CD14-positive monocyte (primary cell): ENCODE measurements at regions not wholly inside any gene's neighbourhood (a gene's known extent, or its start where the extent isn't known, plus 50 kb on each side); places are given as distances from the start of the nearest gene placed in this dataset.

ENCODE experiments used
- DNase-seq, 3 donors: peaks; one replicate each; pipeline ENCODE4 v3.0.0-alpha.2; 2011 to 2022
- H2AFZ ChIP-seq: 2 replicates; pipeline ENCODE4 v1.6.0; 2012; ENCODE audit warnings: mild to moderate bottlenecking, low read depth, low read length, inconsistent platforms; ENCODE audit not compliant: insufficient read depth, poor library complexity, severe bottlenecking
- H3K27ac ChIP-seq, 2 donors: 1 replicate in 1 of 2; 2 replicates in 1 of 2; pipeline ENCODE4 v1.5.1; 2012 to 2013; ENCODE audit warnings: low read length in 2 of 2, control low read depth in 1 of 2, inconsistent platforms in 1 of 2, low read depth in 1 of 2, mild to moderate bottlenecking in 1 of 2
- H3K27me3 ChIP-seq, 2 donors: one replicate each; pipeline versions ENCODE4 v1.6.0 to v1.6.1; 2011 to 2013; ENCODE audit warnings: low read length in 2 of 2; ENCODE audit not compliant: control insufficient read depth in 2 of 2, insufficient read depth in 2 of 2
- H3K36me3 ChIP-seq, 2 donors: replicated peaks in 1 of 2; 1 replicate in 1 of 2; 2 replicates in 1 of 2; pipeline versions ENCODE4 v1.5.1 to v1.6.1; 2012 to 2013; ENCODE audit warnings: low read length in 2 of 2, control low read depth in 1 of 2, inconsistent platforms in 1 of 2, mild to moderate bottlenecking in 1 of 2; ENCODE audit not compliant: insufficient read depth in 2 of 2, control insufficient read depth in 1 of 2
- H3K4me1 ChIP-seq, 2 donors: 1 replicate in 1 of 2; 2 replicates in 1 of 2; pipeline versions ENCODE4 v1.5.1 to v1.6.1; 2012 to 2013; ENCODE audit warnings: low read length in 2 of 2, control low read depth in 1 of 2, inconsistent platforms in 1 of 2, mild to moderate bottlenecking in 1 of 2, moderate library complexity in 1 of 2; ENCODE audit not compliant: insufficient read depth in 2 of 2, control insufficient read depth in 1 of 2
- H3K4me2 ChIP-seq: replicated peaks from 2 replicates; pipeline ENCODE3; 2012; ENCODE audit warnings: low read length, moderate library complexity, mild to moderate bottlenecking; ENCODE audit not compliant: poor library complexity, severe bottlenecking; ENCODE audit errors: extremely low read depth
- H3K4me3 ChIP-seq, 3 experiments: fragments of 200-600 bp in 1 of 3; sonication (generic) in 1 of 3; replicated peaks in 1 of 3; 1 replicate in 2 of 3; 2 replicates in 1 of 3; pipeline ENCODE4 v1.5.1; 2011 to 2013; ENCODE audit warnings: low read length in 3 of 3, mild to moderate bottlenecking in 3 of 3, control low read depth in 2 of 3, low read depth in 2 of 3, inconsistent platforms in 1 of 3, moderate library complexity in 1 of 3
- H3K79me2 ChIP-seq: 2 replicates; pipeline ENCODE4 v1.6.0; 2012; ENCODE audit warnings: mild to moderate bottlenecking, control low read depth, inconsistent platforms, low read length, moderate library complexity; ENCODE audit not compliant: insufficient read depth
- H3K9ac ChIP-seq: 2 replicates; pipeline ENCODE4 v1.6.0; 2017; ENCODE audit warnings: low read length, mild to moderate bottlenecking; ENCODE audit not compliant: insufficient read depth, poor library complexity, severe bottlenecking
- H3K9me3 ChIP-seq, 2 donors: replicated peaks in 1 of 2; 1 replicate in 1 of 2; 2 replicates in 1 of 2; pipeline versions ENCODE4 v1.5.1 to v1.6.1; 2012 to 2013; ENCODE audit warnings: low read length in 2 of 2, control low read depth in 1 of 2; ENCODE audit not compliant: control insufficient read depth in 1 of 2, insufficient read depth in 1 of 2
- H4K20me1 ChIP-seq: 2 replicates; pipeline ENCODE4 v1.6.0; 2012; ENCODE audit warnings: mild to moderate bottlenecking, low read length, control low read depth, moderate library complexity; ENCODE audit not compliant: insufficient read depth
- H3K27ac Mint-ChIP-seq, 7 donors: one replicate each; pipeline ENCODE4 v1.8.0; 2020; ENCODE audit warnings: mild to moderate bottlenecking in 7 of 7, mixed read lengths in 7 of 7, moderate library complexity in 6 of 7, inconsistent platforms in 2 of 7
- H3K27me3 Mint-ChIP-seq, 3 donors: one replicate each; pipeline ENCODE4 v1.8.0; 2021 to 2022; ENCODE audit warnings: low read depth in 3 of 3, mild to moderate bottlenecking in 3 of 3, mixed read lengths in 3 of 3, moderate library complexity in 3 of 3, inconsistent platforms in 1 of 3
- H3K36me3 Mint-ChIP-seq, 2 donors: one replicate each; pipeline ENCODE4 v1.8.0; 2020; ENCODE audit warnings: mixed read lengths in 2 of 2, inconsistent platforms in 1 of 2, mild to moderate bottlenecking in 1 of 2
- H3K4me1 Mint-ChIP-seq: one replicate; pipeline ENCODE4 v1.8.0; 2020; ENCODE audit warnings: mild to moderate bottlenecking, mixed read lengths
- H3K4me3 Mint-ChIP-seq, 2 donors: one replicate each; pipeline ENCODE4 v1.8.0; 2020; ENCODE audit warnings: mild to moderate bottlenecking in 2 of 2, mixed read lengths in 2 of 2, moderate library complexity in 1 of 2
- H3K9me3 Mint-ChIP-seq, 7 donors: one replicate each; pipeline ENCODE4 v1.8.0; 2020 to 2022; ENCODE audit warnings: mixed read lengths in 7 of 7, mild to moderate bottlenecking in 6 of 7, moderate library complexity in 6 of 7, inconsistent platforms in 2 of 7
- WGBS: methylation state at CpG from one replicate; pipeline ENCODE4 v1.1.5; 2013; ENCODE audit warnings: missing lambda C conversion rate; ENCODE audit not compliant: insufficient coverage; 5-methylcytosine and 5-hydroxymethylcytosine counted together
- intact Hi-C, 2 donors: fragments of 100-400 bp; cut with micrococcal nuclease; formaldehyde crosslinking; loops; one replicate each; pipeline versions ENCODE4 v1.15.0 to v1.15.1; 2023
- TF ChIP-seq, protein P1 (sequence below): fragments of 200-600 bp; IDR thresholded peaks from one replicate; pipeline ENCODE4 v1.8.0; 2022; ENCODE audit warnings: antibody characterized with exemption, mild to moderate bottlenecking

GRCh38 chr4:135185256-135185655 lies 983.7 kb upstream of the PABPC4L start:
- no peaks in the 10 kb centered on the region for H3K36me3 ChIP-seq
- H3K27ac ChIP-seq: no peak overlapping the region
- H3K4me3 ChIP-seq: no peak overlapping the region
- no peaks in the 10 kb centered on the region for H3K79me2 ChIP-seq
- H3K27ac Mint-ChIP-seq: no peak overlapping the region
- no peak overlapping the region for H3K4me3 Mint-ChIP-seq
- intact Hi-C loops: no loop called here
- peaks cover 6 to 9% of the 10 kb centered on the region in 2 donors for H3K9me3 ChIP-seq
- no peaks in the 10 kb centered on the region for H3K27me3 ChIP-seq
- no peak overlapping the region for H2AFZ ChIP-seq
- 80% methylated on average over 3 of the region's 4 CpGs for WGBS
- TF ChIP-seq, protein P1, sequence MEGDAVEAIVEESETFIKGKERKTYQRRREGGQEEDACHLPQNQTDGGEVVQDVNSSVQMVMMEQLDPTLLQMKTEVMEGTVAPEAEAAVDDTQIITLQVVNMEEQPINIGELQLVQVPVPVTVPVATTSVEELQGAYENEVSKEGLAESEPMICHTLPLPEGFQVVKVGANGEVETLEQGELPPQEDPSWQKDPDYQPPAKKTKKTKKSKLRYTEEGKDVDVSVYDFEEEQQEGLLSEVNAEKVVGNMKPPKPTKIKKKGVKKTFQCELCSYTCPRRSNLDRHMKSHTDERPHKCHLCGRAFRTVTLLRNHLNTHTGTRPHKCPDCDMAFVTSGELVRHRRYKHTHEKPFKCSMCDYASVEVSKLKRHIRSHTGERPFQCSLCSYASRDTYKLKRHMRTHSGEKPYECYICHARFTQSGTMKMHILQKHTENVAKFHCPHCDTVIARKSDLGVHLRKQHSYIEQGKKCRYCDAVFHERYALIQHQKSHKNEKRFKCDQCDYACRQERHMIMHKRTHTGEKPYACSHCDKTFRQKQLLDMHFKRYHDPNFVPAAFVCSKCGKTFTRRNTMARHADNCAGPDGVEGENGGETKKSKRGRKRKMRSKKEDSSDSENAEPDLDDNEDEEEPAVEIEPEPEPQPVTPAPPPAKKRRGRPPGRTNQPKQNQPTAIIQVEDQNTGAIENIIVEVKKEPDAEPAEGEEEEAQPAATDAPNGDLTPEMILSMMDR: no peak
- peaks cover 2 to 17% (median 7%) of the 10 kb centered on the region in 7 donors for H3K9me3 Mint-ChIP-seq
- no peaks in the 10 kb centered on the region for H3K4me1 Mint-ChIP-seq
- H3K4me2 ChIP-seq: no peak overlapping the region
- peaks cover 0 to 3% (median 0%) of the 10 kb centered on the region in 3 donors for H3K27me3 Mint-ChIP-seq
- H4K20me1 ChIP-seq: no peaks in the 10 kb centered on the region
- H3K36me3 Mint-ChIP-seq: no peaks in the 10 kb centered on the region
- DNase-seq: no peak
- no peak overlapping the region for H3K9ac ChIP-seq
- H3K4me1 ChIP-seq: no peaks in the 10 kb centered on the region

- H3K4me2 ChIP-seq: no peak overlapping the region
- H3K27me3 ChIP-seq: no peaks in the 10 kb centered on the region
- H3K36me3 ChIP-seq: no peaks in the 10 kb centered on the region
- Mint-ChIP-seq H3K4me1 (no peaks in the 10 kb centered on the region), H3K4me3 (no peak overlapping the region), H3K36me3 (no peaks in the 10 kb centered on the region), H3K27ac (no peak overlapping the region), H3K9me3 (peaks cover 2 to 17% (median 7%) of the 10 kb centered on the region in 7 donors), H3K27me3 (peaks cover 0 to 3% (median 0%) of the 10 kb centered on the region in 3 donors)
- no peaks in the 10 kb centered on the region for H3K79me2 ChIP-seq
- H3K9me3 ChIP-seq: peaks cover 6 to 9% of the 10 kb centered on the region in 2 donors
- H3K4me1 ChIP-seq: no peaks in the 10 kb centered on the region
- H4K20me1 ChIP-seq: no peaks in the 10 kb centered on the region
- no peak overlapping the region for H3K4me3 ChIP-seq
- intact Hi-C loops: no loop called here
- no peak for DNase-seq
- H3K27ac ChIP-seq: no peak overlapping the region
- TF ChIP-seq, protein P1: no peak
- H3K9ac ChIP-seq: no peak overlapping the region
- H2AFZ ChIP-seq: no peak overlapping the region
- 77% methylated on average over 3 of the region's 6 CpGs for WGBS
Measured at GRCh38 chr4:135184715-135185114, 983.1 kb upstream of the PABPC4L start.
